Retinal pigment epithelial cell (primary cell): ENCODE measurements at regions not wholly inside any gene's neighbourhood (a gene's known extent, or its start where the extent isn't known, plus 50 kb on each side); places are given as distances from the start of the nearest gene placed in this dataset.
"Not testable (repeated sequence)": the region's sequence is repeated elsewhere in the genome, so short reads cannot be mapped to it uniquely, and the experiment has no call there.

Source experiments
- DNase-seq: peaks from one replicate; pipeline ENCODE4 v3.0.0-alpha.2; 2010; ENCODE audit warnings: low read depth
- H3K4me3 ChIP-seq: 2 replicates; pipeline ENCODE4 v1.5.1; 2011; ENCODE audit warnings: mild to moderate bottlenecking, low read length, control low read depth, moderate library complexity
- CTCF ChIP-seq: conservative IDR thresholded peaks from 2 replicates; pipeline ENCODE4 v1.5.1; 2011; ENCODE audit warnings: low read depth, low read length, control low read depth, inconsistent platforms

- no peak overlapping the region for H3K4me3 ChIP-seq
- no peak for TF ChIP-seq CTCF
- no peak for DNase-seq
These were observed 316.2 kb downstream of the COL12A1 start for GRCh38 chr6:74889635-74890034.

- not testable (repeated sequence) for DNase-seq, H3K4me3 ChIP-seq
These were observed 317.1 kb downstream of the COL12A1 start for GRCh38 chr6:74888741-74889140.

- no peak overlapping the region for H3K4me3 ChIP-seq
- no peak for DNase-seq
- TF ChIP-seq CTCF: no peak
These were observed 325.9 kb downstream of the COL12A1 start for GRCh38 chr6:74879976-74880375.

GRCh38 chr6:74879234-74879633, 326.6 kb downstream of the COL12A1 start:
- no peak overlapping the region for H3K4me3 ChIP-seq
- DNase-seq: peak; percentile 31

GRCh38 chr6:74875193-74875592, 330.7 kb downstream of the COL12A1 start:
- no peak for DNase-seq
- no peak for TF ChIP-seq CTCF
- no peak overlapping the region for H3K4me3 ChIP-seq

More at GRCh38 chr6:74879234-74879633, 326.6 kb downstream of the COL12A1 start:
- no peak for TF ChIP-seq CTCF

GRCh38 chr6:74872754-74873476, 332.9 kb downstream of the COL12A1 start:
- DNase-seq: no peak
- H3K4me3 ChIP-seq: no peak overlapping the region
- no peak for TF ChIP-seq CTCF

- no peak for TF ChIP-seq CTCF
- no peak overlapping the region for H3K4me3 ChIP-seq
- no peak for DNase-seq
These were observed 334.1 kb downstream of the COL12A1 start for GRCh38 chr6:74871757-74872156.
